Testis (tissue), 2 donors: ENCODE measurements at regions not wholly inside any gene's neighbourhood (a gene's known extent, or its start where the extent isn't known, plus 50 kb on each side); places are given as distances from the start of the nearest gene placed in this dataset.

Experiments
- DNase-seq: peaks from one replicate; pipeline ENCODE4 v3.0.0-alpha.2; 2019
- H3K27ac ChIP-seq, 2 donors: fragments of 200-600 bp; sonication (generic); one replicate each; pipeline ENCODE4 v1.5.1; 2019
- H3K27me3 ChIP-seq: fragments of 200-600 bp; sonication (generic); one replicate; pipeline ENCODE4 v1.5.1; 2019
- H3K36me3 ChIP-seq: fragments of 200-600 bp; sonication (generic); one replicate; pipeline ENCODE4 v1.5.1; 2017; ENCODE audit warnings: low read depth; ENCODE audit errors: missing control alignments
- H3K4me1 ChIP-seq: fragments of 200-600 bp; sonication (generic); one replicate; pipeline ENCODE4 v1.5.1; 2019
- H3K4me3 ChIP-seq, 2 donors: fragments of 200-600 bp; sonication (generic); one replicate each; pipeline ENCODE4 v1.5.1; 2017 to 2019
- H3K9me3 ChIP-seq: fragments of 200-600 bp; sonication (generic); one replicate; pipeline ENCODE4 v1.5.1; 2017
- POLR2A ChIP-seq: fragments of 450-650 bp; IDR thresholded peaks from one replicate; pipeline ENCODE4 v1.6.1; 2017; ENCODE audit warnings: antibody characterized with exemption, mild to moderate bottlenecking, moderate library complexity
- WGBS, 2 donors: methylation state at CpG; one replicate each; pipeline ENCODE4 v1.1.5; 2018; 5-methylcytosine and 5-hydroxymethylcytosine counted together
- intact Hi-C: fragments of 100-400 bp; cut with DNase I; formaldehyde crosslinking; loops from one replicate; pipeline ENCODE4 v1.15.1; 2023; ENCODE audit warnings: low total_unique reads
- TF ChIP-seq, protein P1 (sequence below), 3 experiments: fragments of 450-650 bp in 2 of 3; fragments of 200-600 bp in 1 of 3; sonication (generic) in 1 of 3; IDR thresholded peaks; one replicate each; pipeline ENCODE4 v1.5.1; 2016 to 2019; ENCODE audit warnings: antibody characterized with exemption in 3 of 3, mild to moderate bottlenecking in 2 of 3, moderate library complexity in 1 of 3

DNA sequence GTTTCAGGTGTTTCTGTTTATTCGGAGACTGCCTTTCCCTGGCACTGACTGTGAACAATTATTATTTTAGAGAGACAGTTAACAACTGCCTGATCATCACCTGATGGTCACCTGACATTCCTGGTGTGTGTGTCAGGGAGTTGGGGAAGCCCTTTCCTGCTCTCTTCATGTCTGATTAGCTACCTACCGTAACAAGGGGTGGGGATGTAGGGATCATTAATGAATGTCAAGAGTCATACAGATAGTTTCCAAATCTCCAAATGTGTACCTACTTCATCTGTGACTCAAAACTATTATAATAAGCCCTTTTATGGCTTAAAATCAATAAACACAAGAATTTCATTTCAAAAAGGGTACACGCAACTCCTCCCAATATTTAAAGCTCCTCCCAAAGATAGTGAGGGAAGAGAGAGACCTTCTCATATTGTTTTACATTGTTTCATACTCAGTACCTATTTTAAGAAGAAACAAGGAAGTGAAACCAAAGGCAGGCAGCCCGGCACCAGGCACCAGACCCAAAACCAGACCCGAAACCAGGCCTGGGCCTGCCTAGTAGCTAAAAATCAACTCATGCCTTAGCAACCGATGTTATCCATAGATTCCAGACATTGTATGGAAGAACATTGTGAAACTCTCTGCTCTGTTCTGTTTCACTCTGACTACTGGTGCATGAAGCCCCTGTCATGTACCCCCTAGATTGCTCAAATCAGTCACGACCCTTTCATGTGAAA lies 844.9 kb upstream of the ALCAM start:
- WGBS, 2 donors, result 75 to 77% methylated on average over 7 of the region's 7 CpGs
- H3K9me3 ChIP-seq, result no peaks in the 10 kb centered on the region
- H3K4me3 ChIP-seq, result no peak overlapping the region
- H3K4me1 ChIP-seq, result no peaks in the 10 kb centered on the region
- DNase-seq, result no peak
- no peaks in the 10 kb centered on the region for H3K36me3 ChIP-seq
- no peaks in the 10 kb centered on the region for H3K27me3 ChIP-seq
- TF ChIP-seq, protein P1, sequence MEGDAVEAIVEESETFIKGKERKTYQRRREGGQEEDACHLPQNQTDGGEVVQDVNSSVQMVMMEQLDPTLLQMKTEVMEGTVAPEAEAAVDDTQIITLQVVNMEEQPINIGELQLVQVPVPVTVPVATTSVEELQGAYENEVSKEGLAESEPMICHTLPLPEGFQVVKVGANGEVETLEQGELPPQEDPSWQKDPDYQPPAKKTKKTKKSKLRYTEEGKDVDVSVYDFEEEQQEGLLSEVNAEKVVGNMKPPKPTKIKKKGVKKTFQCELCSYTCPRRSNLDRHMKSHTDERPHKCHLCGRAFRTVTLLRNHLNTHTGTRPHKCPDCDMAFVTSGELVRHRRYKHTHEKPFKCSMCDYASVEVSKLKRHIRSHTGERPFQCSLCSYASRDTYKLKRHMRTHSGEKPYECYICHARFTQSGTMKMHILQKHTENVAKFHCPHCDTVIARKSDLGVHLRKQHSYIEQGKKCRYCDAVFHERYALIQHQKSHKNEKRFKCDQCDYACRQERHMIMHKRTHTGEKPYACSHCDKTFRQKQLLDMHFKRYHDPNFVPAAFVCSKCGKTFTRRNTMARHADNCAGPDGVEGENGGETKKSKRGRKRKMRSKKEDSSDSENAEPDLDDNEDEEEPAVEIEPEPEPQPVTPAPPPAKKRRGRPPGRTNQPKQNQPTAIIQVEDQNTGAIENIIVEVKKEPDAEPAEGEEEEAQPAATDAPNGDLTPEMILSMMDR (IDR thresholded peaks at IDR 0.05), result no peak
- TF ChIP-seq POLR2A, result no peak
- intact Hi-C loops, result no loop called here
- no peak overlapping the region for H3K27ac ChIP-seq

DNA sequence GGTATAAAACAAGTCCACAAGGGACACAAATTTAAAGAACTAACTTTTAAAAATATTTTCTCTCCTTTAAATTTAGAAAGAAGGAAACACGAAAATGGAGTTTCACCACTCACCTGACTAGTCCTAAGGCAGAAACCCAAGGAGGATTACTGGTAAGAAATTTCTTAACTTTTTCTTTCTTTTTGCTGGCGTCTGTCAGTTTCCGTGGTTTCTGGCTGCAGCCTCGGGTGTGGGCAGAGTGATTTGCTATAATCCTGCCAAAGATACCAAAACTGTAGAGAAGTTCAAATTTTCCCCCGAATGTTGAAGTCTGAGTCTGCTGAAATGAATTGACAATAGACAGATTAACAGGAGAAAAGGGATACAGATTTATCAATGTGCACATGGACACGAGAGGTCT lies 843.6 kb upstream of the ALCAM start:
- WGBS, 2 donors, result 64 to 68% methylated on average over 6 of the region's 6 CpGs
- Histone ChIP-seq H3K9me3 (no peaks in the 10 kb centered on the region), H3K36me3 (no peaks in the 10 kb centered on the region), H3K27ac (no peak overlapping the region), H3K4me1 (no peaks in the 10 kb centered on the region), H3K27me3 (no peaks in the 10 kb centered on the region), H3K4me3 (no peak overlapping the region)
- no peak for DNase-seq
- intact Hi-C loops, result no loop called here
- no peak for TF ChIP-seq POLR2A
- TF ChIP-seq, protein P1 (IDR thresholded peaks at IDR 0.05), result no peak

DNA sequence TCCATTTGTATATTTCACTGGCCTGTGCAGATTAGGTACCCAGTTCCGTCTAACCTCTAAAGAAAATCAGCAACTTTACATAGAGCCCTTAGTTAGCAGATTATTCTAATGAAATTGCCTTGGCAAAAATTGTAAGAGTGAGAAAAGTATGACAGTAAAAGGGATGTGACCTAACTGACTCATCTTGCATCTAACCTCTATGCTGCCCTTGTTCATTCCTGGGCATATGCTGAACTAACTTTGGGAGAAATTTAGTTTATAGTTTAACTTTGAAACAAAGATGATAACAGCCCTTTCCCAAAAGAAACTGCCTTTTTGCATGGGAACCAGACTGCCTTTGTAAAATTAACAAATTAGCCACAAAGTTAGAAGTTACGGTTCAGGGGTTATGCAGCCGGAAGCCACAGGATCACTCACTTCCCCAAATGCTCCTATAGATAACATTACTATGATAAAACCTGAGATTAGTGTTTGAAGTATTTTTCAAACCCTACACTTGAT lies 839.8 kb upstream of the ALCAM start:
- Histone ChIP-seq H3K4me3 (no peak overlapping the region), H3K27me3 (no peaks in the 10 kb centered on the region), H3K36me3 (no peaks in the 10 kb centered on the region), H3K9me3 (no peaks in the 10 kb centered on the region), H3K4me1 (no peaks in the 10 kb centered on the region), H3K27ac (no peak overlapping the region)
- no peak for DNase-seq
- intact Hi-C loops, result no loop called here
- no peak for TF ChIP-seq POLR2A
- TF ChIP-seq, protein P1 (IDR thresholded peaks at IDR 0.05), result no peak
- 76 to 91% methylated on average over 3 of the region's 3 CpGs for WGBS, 2 donors

DNA sequence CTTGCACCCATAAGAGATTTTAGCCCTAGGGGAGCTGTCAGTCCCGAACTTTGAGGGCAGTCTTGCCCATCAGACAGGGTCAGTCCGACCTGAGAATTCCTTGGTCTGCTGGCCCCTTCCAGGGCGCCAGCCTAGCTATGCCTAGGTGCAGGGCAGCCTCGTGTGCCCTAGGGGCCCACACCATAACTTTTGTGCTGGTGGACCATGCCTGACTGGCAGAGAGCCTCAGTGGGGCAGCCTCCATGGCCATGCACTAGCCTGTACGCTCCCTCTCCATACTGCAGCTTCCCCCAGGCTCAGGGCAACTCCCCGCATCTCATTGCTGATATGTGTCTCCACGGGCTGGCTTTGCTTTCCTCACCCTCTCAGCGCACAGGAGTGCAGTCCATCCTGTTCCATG lies 835.8 kb upstream of the ALCAM start:
- H3K4me1 ChIP-seq, result no peaks in the 10 kb centered on the region
- intact Hi-C loops, result no loop called here
- H3K4me3 ChIP-seq, result no peak overlapping the region
- H3K36me3 ChIP-seq, result no peaks in the 10 kb centered on the region
- no peak for DNase-seq
- no peak overlapping the region for H3K27ac ChIP-seq
- H3K27me3 ChIP-seq, result no peaks in the 10 kb centered on the region
- WGBS, 2 donors, result 85 to 87% methylated on average over 2 to 8 of the region's 8 CpGs
- no peaks in the 10 kb centered on the region for H3K9me3 ChIP-seq
- TF ChIP-seq, protein P1 (IDR thresholded peaks at IDR 0.05), result no peak
- TF ChIP-seq POLR2A, result no peak

DNA sequence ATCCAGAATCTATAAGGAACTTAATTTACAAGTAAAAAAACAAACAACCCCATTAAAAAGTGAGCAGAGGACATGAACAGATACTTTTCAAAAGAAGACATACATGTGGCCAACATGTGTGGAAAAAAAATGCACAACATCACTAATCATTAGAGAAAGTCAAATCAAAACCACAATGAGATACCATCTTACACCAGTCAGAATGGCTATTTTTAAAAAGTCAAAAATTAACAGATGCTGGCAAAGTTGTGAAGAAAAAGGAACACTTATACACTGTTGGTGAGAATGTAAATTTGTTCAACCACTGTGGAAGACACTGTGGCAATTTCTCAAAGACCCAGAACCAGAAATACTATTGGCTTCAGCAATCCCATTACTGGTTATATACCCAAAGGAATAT lies 830.0 kb upstream of the ALCAM start:
- TF ChIP-seq POLR2A, result no peak
- TF ChIP-seq, protein P1 (IDR thresholded peaks at IDR 0.05), result no peak
- no peak for DNase-seq
- no peaks in the 10 kb centered on the region for H3K4me1 ChIP-seq
- intact Hi-C loops, result no loop called here
- H3K9me3 ChIP-seq, result no peaks in the 10 kb centered on the region
- H3K36me3 ChIP-seq, result no peaks in the 10 kb centered on the region
- no peak overlapping the region for H3K27ac ChIP-seq
- no peak overlapping the region for H3K4me3 ChIP-seq
- H3K27me3 ChIP-seq, result no peaks in the 10 kb centered on the region
